SW480 (cell line): ENCODE measurements at regions not wholly inside any gene's neighbourhood (a gene's known extent, or its start where the extent isn't known, plus 50 kb on each side); places are given as distances from the start of the nearest gene placed in this dataset.
A peak's percentile ranks its signal among the peaks of the same experiment; 100 is the strongest.
"Not testable (repeated sequence)": the region's sequence is repeated elsewhere in the genome, so short reads cannot be mapped to it uniquely, and the experiment has no call there.

Experiments
- DNase-seq: peaks from one replicate; pipeline ENCODE4 v3.0.0-alpha.2; 2016; ENCODE audit warnings: low spot score

DNA sequence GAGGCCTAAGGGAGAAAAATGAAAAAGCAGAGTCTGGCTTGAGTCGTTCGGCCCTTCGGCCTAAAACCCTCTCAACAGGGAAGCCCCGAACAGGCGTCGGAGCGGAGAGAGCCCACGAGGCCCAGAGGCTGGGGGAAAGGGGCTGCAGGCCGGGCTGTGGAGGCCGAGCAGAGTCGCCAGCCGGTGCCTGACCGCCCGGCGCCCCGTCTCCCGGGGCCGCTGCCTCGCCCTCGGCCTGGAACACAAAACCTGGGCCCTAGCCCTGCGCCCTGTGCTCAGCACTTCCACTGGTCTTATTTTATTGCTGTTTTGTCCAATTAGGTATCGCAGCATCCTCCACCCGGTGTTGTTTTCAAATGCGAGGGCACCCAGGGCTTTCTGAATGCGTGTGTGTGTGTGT lies 110.1 kb upstream of the FOXD4L5 start:
- not testable (repeated sequence) for DNase-seq

DNA sequence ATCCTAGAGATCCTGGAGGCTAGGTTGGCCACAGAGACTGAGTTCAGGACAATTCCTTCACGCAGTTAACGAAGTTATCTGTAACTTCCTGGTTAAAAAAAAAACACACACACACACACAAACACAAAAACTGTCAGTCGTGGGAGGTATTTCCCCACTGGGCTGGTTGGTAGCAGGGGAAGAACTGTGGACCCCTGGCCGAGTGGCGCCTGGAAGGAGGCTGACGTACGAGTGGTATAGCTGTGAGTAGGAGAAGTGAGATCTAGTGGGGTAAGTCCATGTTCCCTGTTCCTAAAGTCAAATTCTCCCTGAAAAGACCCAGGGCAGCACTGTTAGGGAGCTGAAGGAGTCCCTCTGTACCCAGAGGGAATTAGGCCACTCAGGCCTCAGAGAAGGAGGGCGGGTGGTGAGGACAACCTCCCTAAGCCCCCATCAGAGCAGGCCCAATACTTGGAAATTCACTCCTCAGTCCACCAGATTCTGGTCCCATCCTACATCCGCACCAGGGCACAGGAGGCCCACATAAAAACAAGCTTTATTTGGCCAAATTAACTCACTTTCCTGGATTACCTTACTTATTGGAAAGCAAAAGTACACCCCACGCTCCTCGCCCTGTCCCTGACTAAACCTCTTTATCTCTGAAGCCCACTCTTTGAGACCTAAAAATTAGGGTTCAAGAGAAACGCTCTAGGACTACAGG lies 108.3 kb upstream of the FOXD4L5 start:
- not testable (repeated sequence) for DNase-seq

GRCh38 chr9:65392611-65393010 lies 107.6 kb upstream of the FOXD4L5 start:
- DNase-seq = not testable (repeated sequence)

DNA sequence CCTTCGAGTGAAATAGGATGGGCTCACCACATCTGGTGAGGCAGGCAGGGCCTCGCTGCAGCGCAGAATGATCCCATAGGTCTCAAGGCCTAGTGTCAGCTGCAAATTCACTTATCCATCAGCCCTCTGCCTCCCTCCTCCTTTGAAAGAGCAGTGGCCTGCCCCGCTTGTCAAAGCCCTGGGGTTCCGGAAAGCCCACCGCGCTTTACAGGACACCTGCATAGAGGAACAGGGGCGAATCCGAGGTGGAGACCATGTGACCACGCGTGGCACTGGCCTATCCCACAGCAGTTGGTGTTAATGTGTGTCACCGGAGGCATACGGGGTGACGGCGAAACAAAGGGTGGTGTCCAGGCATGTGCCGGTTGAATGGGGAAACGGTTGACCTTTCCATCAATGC lies 104.7 kb upstream of the FOXD4L5 start:
- not testable (repeated sequence) for DNase-seq

DNA sequence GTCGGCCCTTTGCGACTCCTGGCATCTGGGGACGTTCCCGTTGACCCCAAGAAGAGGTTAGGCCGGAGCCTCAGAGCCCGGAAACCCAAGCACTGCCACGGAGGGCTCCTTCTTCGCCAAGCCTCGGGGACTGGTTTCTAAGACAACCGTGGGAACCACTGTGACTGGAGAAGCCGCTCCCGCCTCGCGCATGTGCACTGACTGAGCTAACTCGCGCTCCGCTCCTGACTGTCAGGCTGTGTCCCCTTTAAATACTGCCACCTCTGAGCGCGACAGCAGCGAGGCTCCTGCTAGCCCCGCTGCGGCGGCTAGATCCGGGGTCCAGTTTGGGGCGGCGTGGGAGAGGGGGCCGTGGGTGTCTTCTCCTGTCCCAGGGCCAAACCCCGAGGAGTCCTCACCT lies 104.2 kb upstream of the FOXD4L5 start:
- DNase-seq = not testable (repeated sequence)

- DNase-seq = peak; percentile 77
Measured at GRCh38 chr9:65386699-65387098, 101.7 kb upstream of the FOXD4L5 start.

DNA sequence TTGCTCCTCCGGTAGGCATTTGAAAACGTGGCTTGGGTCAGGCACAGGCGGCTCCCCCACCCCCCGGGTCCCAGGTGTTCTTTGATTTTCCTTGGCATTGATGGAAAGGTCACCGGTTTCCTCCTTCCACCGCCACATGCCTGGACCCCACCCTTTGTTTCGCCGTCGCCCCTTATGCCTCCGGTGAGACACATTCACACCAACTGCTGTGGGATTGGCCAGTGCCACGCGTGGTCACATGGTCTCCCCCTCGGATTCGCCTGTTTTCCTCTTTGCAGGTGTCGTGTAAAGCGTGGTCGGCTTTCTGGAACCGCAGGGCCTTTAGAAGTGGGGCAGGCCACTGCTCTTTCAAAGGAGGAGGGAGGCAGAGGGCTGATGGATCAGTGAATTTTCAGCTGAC lies 101.2 kb upstream of the FOXD4L5 start:
- DNase-seq = not testable (repeated sequence)

DNA sequence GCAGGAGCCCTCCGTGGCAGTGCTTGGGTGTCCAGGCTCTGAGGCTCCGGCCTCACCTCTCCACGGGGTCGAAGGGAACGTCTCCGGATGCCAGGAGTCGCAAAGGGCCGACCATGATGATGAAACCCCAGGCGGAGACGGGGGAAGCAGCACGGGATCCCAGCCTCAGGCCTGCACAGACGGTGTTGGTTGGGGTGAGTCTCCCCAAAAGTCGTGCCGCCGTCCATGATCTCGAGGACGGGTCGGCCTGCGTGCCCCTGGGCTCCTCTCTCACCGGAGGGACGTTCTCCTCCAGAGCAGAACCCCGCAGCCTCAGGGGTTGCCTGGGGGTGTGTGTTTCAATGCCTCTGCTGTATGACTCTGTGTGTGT lies 100.6 kb upstream of the FOXD4L5 start:
- not testable (repeated sequence) for DNase-seq

GRCh38 chr9:65384759-65385654 lies 100.0 kb upstream of the FOXD4L5 start:
- DNase-seq = not testable (repeated sequence)

GRCh38 chr9:65384066-65384465 lies 99.1 kb upstream of the FOXD4L5 start:
- DNase-seq = not testable (repeated sequence)

GRCh38 chr9:65383646-65384045 lies 98.6 kb upstream of the FOXD4L5 start:
- not testable (repeated sequence) for DNase-seq

DNA sequence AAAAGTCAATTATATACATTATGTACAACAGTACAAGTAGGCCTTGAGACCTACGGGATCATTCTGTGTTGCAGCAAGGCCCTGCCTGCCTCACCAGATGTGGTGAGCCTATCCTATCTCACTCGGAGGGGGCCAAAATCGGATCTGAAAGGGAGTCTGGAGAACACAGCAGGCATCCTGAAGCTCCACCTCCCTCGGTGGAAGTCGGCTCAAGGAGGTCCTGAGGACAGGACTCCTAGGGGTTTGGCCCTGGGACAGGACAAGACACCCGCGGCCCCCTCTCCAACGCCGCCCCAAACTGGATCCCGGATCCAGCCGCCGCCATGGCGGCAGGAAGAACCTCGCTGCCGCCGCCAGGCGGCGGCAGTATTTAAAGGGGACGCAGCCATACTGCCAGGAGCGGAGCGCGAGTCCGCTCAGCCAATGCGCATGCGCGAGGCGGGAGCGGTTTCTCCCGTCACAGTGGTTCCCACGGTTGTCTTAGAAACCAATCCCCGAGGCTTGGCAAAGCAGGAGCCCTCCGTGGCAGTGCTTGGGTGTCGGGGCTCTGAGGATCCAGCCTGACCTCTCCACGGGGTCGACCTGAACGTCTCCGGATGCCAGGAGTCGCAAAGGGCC lies 97.8 kb upstream of the FOXD4L5 start:
- DNase-seq = not testable (repeated sequence)
